A549 (cell line): ENCODE measurements at regions not wholly inside any gene's neighbourhood (a gene's known extent, or its start where the extent isn't known, plus 50 kb on each side); places are given as distances from the start of the nearest gene placed in this dataset.

Experiments used
- ATAC-seq, 2 experiments: fragments of 200-7000 bp in 1 of 2; fragments of >200 bp in 1 of 2; cut with Nextera tagmentation in 1 of 2; cut with Tn5 transposase in 1 of 2; 3 replicates each; pipeline versions ENCODE4 v1.8.0 to v1.9.1; 2018 to 2020; ENCODE audit warnings: mild to moderate bottlenecking in 1 of 2, moderate library complexity in 1 of 2
- CTCF ChIA-PET: fragments of 300-600 bp; sonication (Branson Sonifier 250); formaldehyde crosslinking; extraction: SDS; loops from one replicate; lab custom pipeline; 2021; ENCODE audit warnings: antibody characterized with exemption, inconsistent platforms; lab: Yijun Ruan, JAX
- POLR2A ChIA-PET: fragments of 350-600 bp; formaldehyde crosslinking; extraction: SDS; loops from one replicate; lab custom pipeline; 2021; ENCODE audit warnings: antibody characterized with exemption, inconsistent platforms; lab: Yijun Ruan, JAX
- DNase-seq, 2 experiments: peaks; one replicate each; pipeline versions ENCODE4 v3.0.0 to v3.0.0-alpha.2; 2011 to 2016; ENCODE audit warnings: low read depth in 1 of 2, low spot score in 1 of 2
- FAIRE-seq: peaks from 2 replicates; lab custom pipeline; 2011; peaks lifted over from hg19 to GRCh38; lab: Jason Lieb, UNC
- H3K27ac ChIP-seq, 2 experiments: fragments of >200 bp; sonication (Bioruptor Twin); formaldehyde crosslinking; 3 replicates each; pipeline ENCODE4 v1.5.1; 2016 to 2017
- H3K4me1 ChIP-seq: fragments of >200 bp; sonication (Bioruptor Twin); formaldehyde crosslinking; 3 replicates; pipeline ENCODE4 v1.6.1; 2016
- H3K4me2 ChIP-seq: fragments of >200 bp; sonication (Bioruptor Twin); formaldehyde crosslinking; 3 replicates; pipeline ENCODE4 v1.6.1; 2016
- H3K4me3 ChIP-seq: fragments of >200 bp; sonication (Bioruptor Twin); formaldehyde crosslinking; 3 replicates; pipeline ENCODE4 v1.5.1; 2016
- H3K9me3 ChIP-seq: fragments of >200 bp; sonication (Bioruptor Twin); formaldehyde crosslinking; 3 replicates; pipeline ENCODE4 v1.6.1; 2016
- CBX2 ChIP-seq: fragments of 200-600 bp; sonication (generic); IDR thresholded peaks from 2 replicates; pipeline ENCODE4 v1.6.1; 2016; ENCODE audit warnings: low read depth, mild to moderate bottlenecking, borderline replicate concordance
- CHD2 ChIP-seq: fragments of 150-350 bp; IDR thresholded peaks from 2 replicates; pipeline ENCODE4 v1.6.1; 2014; ENCODE audit warnings: low read length; ENCODE audit not compliant: partially characterized antibody
- EHF ChIP-seq: fragments of 250-450 bp; sonication (Bioruptor Pico); IDR thresholded peaks from 2 replicates; pipeline ENCODE4 v1.5.0; 2020; ENCODE audit warnings: mild to moderate bottlenecking
- EHMT2 ChIP-seq: fragments of 200-600 bp; sonication (generic); IDR thresholded peaks from 2 replicates; pipeline ENCODE4 v1.6.1; 2016; ENCODE audit warnings: antibody characterized with exemption, low read depth, mild to moderate bottlenecking, moderate library complexity
- EP300 ChIP-seq, 2 experiments: fragments of >200 bp; sonication (Bioruptor Twin); formaldehyde crosslinking; IDR thresholded peaks; 2 replicates in 1 of 2; 3 replicates in 1 of 2; pipeline ENCODE4 v1.6.1; 2016 to 2017
- ESRRA ChIP-seq: fragments of 150-350 bp; IDR thresholded peaks from 2 replicates; pipeline ENCODE4 v1.6.1; 2014; ENCODE audit warnings: mild to moderate bottlenecking, low read length, borderline replicate concordance
- FOSL2 ChIP-seq, 2 experiments: fragments of 450-650 bp in 1 of 2; fragments of >200 bp in 1 of 2; sonication (Bioruptor Twin) in 1 of 2; formaldehyde crosslinking; IDR thresholded peaks; 2 replicates each; pipeline versions ENCODE4 v1.5.0 to v1.6.1; 2016 to 2020; ENCODE audit warnings: mild to moderate bottlenecking in 1 of 2, moderate library complexity in 1 of 2
- FOXS1 ChIP-seq: fragments of 250-450 bp; sonication (Bioruptor Pico); IDR thresholded peaks from 2 replicates; pipeline ENCODE4 v1.5.0; 2020; ENCODE audit warnings: mild to moderate bottlenecking, moderate library complexity
- HOXB13 ChIP-seq: fragments of 250-450 bp; sonication (Bioruptor Pico); IDR thresholded peaks from 2 replicates; pipeline ENCODE4 v1.5.0; 2020; ENCODE audit warnings: low read depth, mild to moderate bottlenecking, moderate library complexity
- JUN ChIP-seq, 2 experiments: fragments of >200 bp; sonication (Bioruptor Twin); formaldehyde crosslinking; IDR thresholded peaks; 2 replicates in 1 of 2; 3 replicates in 1 of 2; pipeline ENCODE4 v1.6.1; 2016 to 2017
- MAFK ChIP-seq: fragments of 450-650 bp; IDR thresholded peaks from 2 replicates; pipeline ENCODE4 v1.6.1; 2014; ENCODE audit not compliant: partially characterized antibody
- MAZ ChIP-seq: fragments of 150-350 bp; IDR thresholded peaks from 2 replicates; pipeline ENCODE4 v1.6.1; 2014; ENCODE audit warnings: antibody characterized with exemption, low read depth, low read length, borderline replicate concordance
- MYC ChIP-seq: IDR thresholded peaks from 2 replicates; pipeline ENCODE4 v1.6.1; 2012; ENCODE audit warnings: mild to moderate bottlenecking, inconsistent platforms, low read length, improper control_type of control experiment, borderline replicate concordance
- NR3C1 ChIP-seq: fragments of >200 bp; sonication (Bioruptor Twin); formaldehyde crosslinking; IDR thresholded peaks from 3 replicates; pipeline ENCODE4 v1.6.1; 2017
- POLR2AphosphoS2 ChIP-seq: conservative IDR thresholded peaks from 2 replicates; pipeline ENCODE4 v1.6.1; 2012; ENCODE audit warnings: low read length, improper control_type of control experiment, inconsistent platforms
- RAD21 ChIP-seq, 2 experiments: fragments of >200 bp in 1 of 2; sonication (Bioruptor Twin) in 1 of 2; formaldehyde crosslinking in 1 of 2; IDR thresholded peaks in 1 of 2; conservative IDR thresholded peaks in 1 of 2; 2 replicates in 1 of 2; 3 replicates in 1 of 2; pipeline ENCODE4 v1.6.1; 2012 to 2018; ENCODE audit warnings: inconsistent platforms in 1 of 2
- RNF2 ChIP-seq: fragments of 200-600 bp; sonication (generic); IDR thresholded peaks from 2 replicates; pipeline ENCODE4 v1.6.1; 2016; ENCODE audit warnings: low read depth, mild to moderate bottlenecking, antibody characterized with exemption, moderate library complexity, borderline replicate concordance
- SREBF2 ChIP-seq: fragments of 450-650 bp; IDR thresholded peaks from 2 replicates; pipeline ENCODE4 v1.6.1; 2014; ENCODE audit warnings: mild to moderate bottlenecking, moderate library complexity
- ZNF302 ChIP-seq: fragments of 250-450 bp; sonication (Bioruptor Pico); IDR thresholded peaks from 2 replicates; pipeline ENCODE4 v1.9.0; 2021; ENCODE audit warnings: inconsistent platforms, mild to moderate bottlenecking, moderate library complexity
- ZSCAN20 ChIP-seq: fragments of 250-450 bp; sonication (Bioruptor Pico); IDR thresholded peaks from 2 replicates; pipeline ENCODE4 v1.8.0; 2022; ENCODE audit warnings: mild to moderate bottlenecking, moderate library complexity
- WGBS: methylation state at CpG from one replicate; pipeline ENCODE4 v1.1.6; 2017; ENCODE audit errors: missing lambda C conversion rate; 5-methylcytosine and 5-hydroxymethylcytosine counted together
- TF ChIP-seq, protein P1 (sequence below): fragments of 150-350 bp; IDR thresholded peaks from 2 replicates; pipeline ENCODE4 v1.6.1; 2014; ENCODE audit warnings: low read depth, mild to moderate bottlenecking, low read length
- TF ChIP-seq, protein P2 (sequence below): fragments of 200-600 bp; sonication (generic); IDR thresholded peaks from 2 replicates; pipeline ENCODE4 v1.6.1; 2016; ENCODE audit warnings: antibody characterized with exemption, mild to moderate bottlenecking, moderate library complexity
- TF ChIP-seq, protein P3 (sequence below): fragments of 250-450 bp; sonication (Bioruptor Pico); IDR thresholded peaks from 2 replicates; pipeline ENCODE4 v1.5.0; 2021; ENCODE audit warnings: mild to moderate bottlenecking, moderate library complexity, borderline replicate concordance
- TF ChIP-seq, protein P4 (sequence below): fragments of >200 bp; sonication (Bioruptor Twin); formaldehyde crosslinking; IDR thresholded peaks from 3 replicates; pipeline ENCODE4 v1.6.1; 2016

DNA sequence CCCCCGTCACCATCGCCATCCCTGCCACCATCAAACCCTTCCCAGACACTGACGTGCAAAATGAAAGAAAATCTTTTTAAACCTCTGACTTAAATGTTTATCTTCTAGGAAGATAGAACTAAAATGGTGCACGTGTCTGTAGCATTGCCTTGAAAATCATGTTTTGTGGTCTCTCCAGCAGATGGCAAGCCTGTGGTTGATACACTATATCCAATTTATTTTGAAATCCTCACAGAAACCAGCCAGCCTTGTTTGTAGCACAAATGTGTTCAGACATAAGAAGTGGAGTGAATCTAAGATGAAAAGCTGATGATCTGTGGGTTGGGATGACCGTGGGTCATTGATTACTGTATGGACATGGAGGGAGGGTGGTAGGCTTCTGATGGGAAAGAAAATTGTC, 436.2 kb upstream of the SMIM21 start:
- Histone ChIP-seq H3K4me3 (no peak overlapping the region), H3K4me2 (no peak overlapping the region), H3K4me1 (no peaks in the 10 kb centered on the region), H3K9me3 (no peaks in the 10 kb centered on the region), H3K27ac (no peak overlapping the region)
- FAIRE-seq (no peak), DNase-seq (no peak), ATAC-seq (no peak)
- ChIA-PET CTCF (no interaction called here), POLR2A (no interaction called here)
- WGBS: 34% methylated on average over 5 of the region's 5 CpGs
- no peak for TF ChIP-seq ZSCAN20 (CRISPR knock-in tag)
- TF ChIP-seq, protein P1, sequence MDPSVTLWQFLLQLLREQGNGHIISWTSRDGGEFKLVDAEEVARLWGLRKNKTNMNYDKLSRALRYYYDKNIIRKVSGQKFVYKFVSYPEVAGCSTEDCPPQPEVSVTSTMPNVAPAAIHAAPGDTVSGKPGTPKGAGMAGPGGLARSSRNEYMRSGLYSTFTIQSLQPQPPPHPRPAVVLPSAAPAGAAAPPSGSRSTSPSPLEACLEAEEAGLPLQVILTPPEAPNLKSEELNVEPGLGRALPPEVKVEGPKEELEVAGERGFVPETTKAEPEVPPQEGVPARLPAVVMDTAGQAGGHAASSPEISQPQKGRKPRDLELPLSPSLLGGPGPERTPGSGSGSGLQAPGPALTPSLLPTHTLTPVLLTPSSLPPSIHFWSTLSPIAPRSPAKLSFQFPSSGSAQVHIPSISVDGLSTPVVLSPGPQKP: no peak
- no peak for TF ChIP-seq HOXB13 (CRISPR knock-in tag)
- no peak for TF ChIP-seq EHF (CRISPR knock-in tag)
- no peak for TF ChIP-seq ZNF302 (CRISPR knock-in tag)
- TF ChIP-seq, protein P2, sequence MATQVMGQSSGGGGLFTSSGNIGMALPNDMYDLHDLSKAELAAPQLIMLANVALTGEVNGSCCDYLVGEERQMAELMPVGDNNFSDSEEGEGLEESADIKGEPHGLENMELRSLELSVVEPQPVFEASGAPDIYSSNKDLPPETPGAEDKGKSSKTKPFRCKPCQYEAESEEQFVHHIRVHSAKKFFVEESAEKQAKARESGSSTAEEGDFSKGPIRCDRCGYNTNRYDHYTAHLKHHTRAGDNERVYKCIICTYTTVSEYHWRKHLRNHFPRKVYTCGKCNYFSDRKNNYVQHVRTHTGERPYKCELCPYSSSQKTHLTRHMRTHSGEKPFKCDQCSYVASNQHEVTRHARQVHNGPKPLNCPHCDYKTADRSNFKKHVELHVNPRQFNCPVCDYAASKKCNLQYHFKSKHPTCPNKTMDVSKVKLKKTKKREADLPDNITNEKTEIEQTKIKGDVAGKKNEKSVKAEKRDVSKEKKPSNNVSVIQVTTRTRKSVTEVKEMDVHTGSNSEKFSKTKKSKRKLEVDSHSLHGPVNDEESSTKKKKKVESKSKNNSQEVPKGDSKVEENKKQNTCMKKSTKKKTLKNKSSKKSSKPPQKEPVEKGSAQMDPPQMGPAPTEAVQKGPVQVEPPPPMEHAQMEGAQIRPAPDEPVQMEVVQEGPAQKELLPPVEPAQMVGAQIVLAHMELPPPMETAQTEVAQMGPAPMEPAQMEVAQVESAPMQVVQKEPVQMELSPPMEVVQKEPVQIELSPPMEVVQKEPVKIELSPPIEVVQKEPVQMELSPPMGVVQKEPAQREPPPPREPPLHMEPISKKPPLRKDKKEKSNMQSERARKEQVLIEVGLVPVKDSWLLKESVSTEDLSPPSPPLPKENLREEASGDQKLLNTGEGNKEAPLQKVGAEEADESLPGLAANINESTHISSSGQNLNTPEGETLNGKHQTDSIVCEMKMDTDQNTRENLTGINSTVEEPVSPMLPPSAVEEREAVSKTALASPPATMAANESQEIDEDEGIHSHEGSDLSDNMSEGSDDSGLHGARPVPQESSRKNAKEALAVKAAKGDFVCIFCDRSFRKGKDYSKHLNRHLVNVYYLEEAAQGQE: no peak
- TF ChIP-seq, protein P3, sequence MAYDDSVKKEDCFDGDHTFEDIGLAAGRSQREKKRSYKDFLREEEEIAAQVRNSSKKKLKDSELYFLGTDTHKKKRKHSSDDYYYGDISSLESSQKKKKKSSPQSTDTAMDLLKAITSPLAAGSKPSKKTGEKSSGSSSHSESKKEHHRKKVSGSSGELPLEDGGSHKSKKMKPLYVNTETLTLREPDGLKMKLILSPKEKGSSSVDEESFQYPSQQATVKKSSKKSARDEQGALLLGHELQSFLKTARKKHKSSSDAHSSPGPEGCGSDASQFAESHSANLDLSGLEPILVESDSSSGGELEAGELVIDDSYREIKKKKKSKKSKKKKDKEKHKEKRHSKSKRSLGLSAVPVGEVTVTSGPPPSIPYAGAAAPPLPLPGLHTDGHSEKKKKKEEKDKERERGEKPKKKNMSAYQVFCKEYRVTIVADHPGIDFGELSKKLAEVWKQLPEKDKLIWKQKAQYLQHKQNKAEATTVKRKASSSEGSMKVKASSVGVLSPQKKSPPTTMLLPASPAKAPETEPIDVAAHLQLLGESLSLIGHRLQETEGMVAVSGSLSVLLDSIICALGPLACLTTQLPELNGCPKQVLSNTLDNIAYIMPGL: no peak

DNA sequence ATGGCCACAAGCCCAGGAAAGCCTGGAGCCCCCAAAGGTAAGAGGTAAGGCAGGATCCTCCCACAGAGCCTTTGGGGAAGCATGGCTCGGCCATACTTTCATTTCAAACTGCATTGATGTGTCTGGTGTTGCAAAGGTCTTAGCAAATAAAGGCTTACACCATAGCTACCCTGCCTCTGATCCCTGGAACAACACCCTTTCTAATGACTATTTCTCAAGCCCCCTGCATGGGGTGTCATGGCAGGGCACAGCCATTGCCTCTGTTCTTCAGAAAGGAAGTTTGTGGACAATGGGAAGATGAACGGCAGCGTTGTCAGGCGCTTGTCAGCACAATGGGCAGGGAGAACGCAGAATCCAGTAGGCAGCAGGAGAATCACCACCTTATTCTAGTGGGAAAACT, 435.0 kb upstream of the SMIM21 start:
- ChIA-PET CTCF (no interaction called here), POLR2A (no interaction called here)
- FAIRE-seq (no peak), DNase-seq (no peak), ATAC-seq (no peak)
- no peaks in the 10 kb centered on the region for H3K4me1 ChIP-seq
- H3K9me3 ChIP-seq: no peaks in the 10 kb centered on the region
- H3K4me3 ChIP-seq: no peak overlapping the region
- WGBS: 54% methylated on average over 5 of the region's 5 CpGs
- no peak overlapping the region for H3K4me2 ChIP-seq
- H3K27ac ChIP-seq: no peak overlapping the region
- no peak for TF ChIP-seq HOXB13 (CRISPR knock-in tag)
- TF ChIP-seq MAFK: no peak
- TF ChIP-seq, protein P2: no peak
- no peak for TF ChIP-seq JUN (IDR thresholded peaks at IDR 0.05)
- TF ChIP-seq NR3C1: no peak
- TF ChIP-seq EHMT2: no peak
- no peak for TF ChIP-seq POLR2AphosphoS2
- no peak for TF ChIP-seq MAZ
- TF ChIP-seq, protein P4, sequence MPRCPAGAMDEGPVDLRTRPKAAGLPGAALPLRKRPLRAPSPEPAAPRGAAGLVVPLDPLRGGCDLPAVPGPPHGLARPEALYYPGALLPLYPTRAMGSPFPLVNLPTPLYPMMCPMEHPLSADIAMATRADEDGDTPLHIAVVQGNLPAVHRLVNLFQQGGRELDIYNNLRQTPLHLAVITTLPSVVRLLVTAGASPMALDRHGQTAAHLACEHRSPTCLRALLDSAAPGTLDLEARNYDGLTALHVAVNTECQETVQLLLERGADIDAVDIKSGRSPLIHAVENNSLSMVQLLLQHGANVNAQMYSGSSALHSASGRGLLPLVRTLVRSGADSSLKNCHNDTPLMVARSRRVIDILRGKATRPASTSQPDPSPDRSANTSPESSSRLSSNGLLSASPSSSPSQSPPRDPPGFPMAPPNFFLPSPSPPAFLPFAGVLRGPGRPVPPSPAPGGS: no peak
- TF ChIP-seq MYC: no peak
- no peak for TF ChIP-seq CHD2
- no peak for TF ChIP-seq FOXS1 (CRISPR knock-in tag)
- TF ChIP-seq ZNF302 (CRISPR knock-in tag): no peak
- TF ChIP-seq RAD21 (conservative IDR thresholded peaks at IDR 0.05 in 1 of 2, IDR thresholded peaks at IDR 0.05 in 1 of 2): no peak
- TF ChIP-seq CBX2: no peak
- no peak for TF ChIP-seq FOSL2 (IDR thresholded peaks at IDR 0.05)
- TF ChIP-seq FOSL2 (CRISPR knock-in tag; IDR thresholded peaks at IDR 0.05): no peak
- no peak for TF ChIP-seq ESRRA
- no peak for TF ChIP-seq SREBF2
- no peak for TF ChIP-seq EP300 (IDR thresholded peaks at IDR 0.05)
- no peak for TF ChIP-seq RNF2
